ENCODE measurements at regions not wholly inside any gene's neighbourhood (a gene's known extent, or its start where the extent isn't known, plus 50 kb on each side); places are given as distances from the start of the nearest gene placed in this dataset.

- Histone ChIP-seq H3K9me3 (ENCODE audit: control insufficient read depth, low read length) (no peaks in the 10 kb centered on the region), H3K36me3 (ENCODE audit: control insufficient read depth, insufficient read depth, low read length) (no peaks in the 10 kb centered on the region), H3K27me3 (ENCODE audit: control insufficient read depth, insufficient read depth, low read length) (no peaks in the 10 kb centered on the region), H3K9ac (ENCODE audit: low read length) (no peak overlapping the region), H3K4me1 (ENCODE audit: control insufficient read depth, insufficient read depth, low read length) (no peaks in the 10 kb centered on the region), H3K4me3 (ENCODE audit: low read length) (no peak overlapping the region)
Measured at GRCh38 chr1:90434460-90434859, 282.6 kb downstream of the BARHL2 start.

GRCh38 chr1:90417126-90417525 lies 300.0 kb downstream of the BARHL2 start:
- Histone ChIP-seq H3K4me1 (ENCODE audit: control insufficient read depth, insufficient read depth, low read length) (no peaks in the 10 kb centered on the region), H3K36me3 (ENCODE audit: control insufficient read depth, insufficient read depth, low read length) (no peaks in the 10 kb centered on the region), H3K9me3 (ENCODE audit: control insufficient read depth, low read length) (no peaks in the 10 kb centered on the region), H3K4me3 (ENCODE audit: low read length) (no peak overlapping the region), H3K9ac (ENCODE audit: low read length) (no peak overlapping the region), H3K27me3 (ENCODE audit: control insufficient read depth, insufficient read depth, low read length) (no peaks in the 10 kb centered on the region)

DNA sequence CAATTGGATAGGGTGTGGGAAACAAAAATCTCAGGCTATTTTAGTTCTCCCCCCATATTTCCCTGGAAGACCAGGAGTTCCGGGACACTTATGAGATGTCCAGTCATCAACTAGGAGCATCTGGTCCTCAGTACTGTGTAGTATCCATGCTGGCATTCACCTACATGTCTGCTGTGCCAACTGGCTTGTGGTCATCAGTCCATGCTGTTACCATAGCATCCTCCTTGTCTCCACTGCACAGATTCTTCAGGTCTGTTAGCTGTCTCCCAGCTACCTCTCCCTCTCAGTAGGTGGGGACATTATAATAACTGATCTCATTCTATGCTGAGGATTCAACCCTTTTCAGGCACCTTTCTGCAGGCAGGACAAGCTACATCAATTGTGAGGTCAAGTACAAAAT lies 302.9 kb downstream of the BARHL2 start:
- no peaks in the 10 kb centered on the region for H3K9me3 ChIP-seq (ENCODE audit: control insufficient read depth, low read length)
- H3K27me3 ChIP-seq (ENCODE audit: control insufficient read depth, insufficient read depth, low read length) = no peaks in the 10 kb centered on the region
- no peaks in the 10 kb centered on the region for H3K4me1 ChIP-seq (ENCODE audit: control insufficient read depth, insufficient read depth, low read length)
- no peak overlapping the region for H3K9ac ChIP-seq (ENCODE audit: low read length)
- no peaks in the 10 kb centered on the region for H3K36me3 ChIP-seq (ENCODE audit: control insufficient read depth, insufficient read depth, low read length)
- no peak overlapping the region for H3K4me3 ChIP-seq (ENCODE audit: low read length)

GRCh38 chr1:90413519-90413918 lies 303.6 kb downstream of the BARHL2 start:
- Histone ChIP-seq H3K9ac (ENCODE audit: low read length) (no peak overlapping the region), H3K4me3 (ENCODE audit: low read length) (no peak overlapping the region), H3K36me3 (ENCODE audit: control insufficient read depth, insufficient read depth, low read length) (no peaks in the 10 kb centered on the region), H3K4me1 (ENCODE audit: control insufficient read depth, insufficient read depth, low read length) (no peaks in the 10 kb centered on the region), H3K9me3 (ENCODE audit: control insufficient read depth, low read length) (no peaks in the 10 kb centered on the region), H3K27me3 (ENCODE audit: control insufficient read depth, insufficient read depth, low read length) (no peaks in the 10 kb centered on the region)

- H3K9ac ChIP-seq (ENCODE audit: low read length) = no peak overlapping the region
- H3K36me3 ChIP-seq (ENCODE audit: control insufficient read depth, insufficient read depth, low read length) = no peaks in the 10 kb centered on the region
- H3K4me3 ChIP-seq (ENCODE audit: low read length) = no peak overlapping the region
- no peaks in the 10 kb centered on the region for H3K4me1 ChIP-seq (ENCODE audit: control insufficient read depth, insufficient read depth, low read length)
- H3K9me3 ChIP-seq (ENCODE audit: control insufficient read depth, low read length) = no peaks in the 10 kb centered on the region
- no peaks in the 10 kb centered on the region for H3K27me3 ChIP-seq (ENCODE audit: control insufficient read depth, insufficient read depth, low read length)
Measured at GRCh38 chr1:90412563-90412962, 304.5 kb downstream of the BARHL2 start.

DNA sequence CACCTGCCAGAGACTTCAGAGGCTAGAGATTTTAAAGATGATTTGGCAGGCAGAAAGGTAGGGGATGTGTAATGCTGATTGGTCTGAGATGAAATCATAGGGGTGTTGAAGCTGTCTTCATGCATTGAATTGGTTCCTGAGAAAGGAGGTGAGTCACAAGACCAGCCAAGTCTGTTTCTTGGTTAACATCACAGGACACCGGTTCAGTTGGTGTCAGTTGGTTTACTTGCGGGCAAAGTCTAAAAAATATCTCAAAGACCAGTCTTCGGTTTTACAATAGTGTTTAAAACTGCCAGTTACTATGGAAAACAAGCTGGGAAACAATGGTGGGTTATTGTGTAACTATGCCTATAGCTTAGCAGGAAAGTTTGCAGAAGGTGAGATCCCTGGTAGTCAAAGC lies 305.9 kb downstream of the BARHL2 start:
- no peak overlapping the region for H3K4me3 ChIP-seq (ENCODE audit: low read length)
- no peaks in the 10 kb centered on the region for H3K9me3 ChIP-seq (ENCODE audit: control insufficient read depth, low read length)
- no peaks in the 10 kb centered on the region for H3K4me1 ChIP-seq (ENCODE audit: control insufficient read depth, insufficient read depth, low read length)
- H3K27me3 ChIP-seq (ENCODE audit: control insufficient read depth, insufficient read depth, low read length) = no peaks in the 10 kb centered on the region
- no peak overlapping the region for H3K9ac ChIP-seq (ENCODE audit: low read length)
- H3K36me3 ChIP-seq (ENCODE audit: control insufficient read depth, insufficient read depth, low read length) = no peaks in the 10 kb centered on the region

DNA sequence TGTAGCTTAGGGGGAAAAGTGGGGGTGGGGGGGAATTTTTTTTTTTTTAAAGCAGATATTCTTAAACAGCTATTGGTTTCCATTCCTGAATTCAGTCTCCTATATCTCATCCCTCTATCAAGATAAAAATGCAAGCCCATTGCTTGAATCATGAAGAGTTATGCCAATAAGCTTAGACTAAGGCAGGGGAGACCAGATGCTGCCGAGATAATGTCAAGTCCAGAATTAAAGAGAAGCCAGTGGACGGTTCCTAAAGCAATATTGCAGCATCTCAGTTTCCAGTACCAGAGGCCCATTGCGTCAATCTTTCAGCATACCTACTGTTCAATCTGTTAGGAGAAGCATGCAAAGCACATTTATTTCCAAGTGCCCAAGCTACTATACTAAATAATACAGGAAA lies 309.4 kb downstream of the BARHL2 start:
- H3K36me3 ChIP-seq (ENCODE audit: control insufficient read depth, insufficient read depth, low read length) = no peaks in the 10 kb centered on the region
- no peaks in the 10 kb centered on the region for H3K27me3 ChIP-seq (ENCODE audit: control insufficient read depth, insufficient read depth, low read length)
- no peaks in the 10 kb centered on the region for H3K9me3 ChIP-seq (ENCODE audit: control insufficient read depth, low read length)
- no peak overlapping the region for H3K9ac ChIP-seq (ENCODE audit: low read length)
- H3K4me1 ChIP-seq (ENCODE audit: control insufficient read depth, insufficient read depth, low read length) = peaks cover 6% of the 10 kb centered on the region
- H3K4me3 ChIP-seq (ENCODE audit: low read length) = no peak overlapping the region

GRCh38 chr1:90405726-90406125 lies 311.4 kb downstream of the BARHL2 start:
- no peaks in the 10 kb centered on the region for H3K9me3 ChIP-seq (ENCODE audit: control insufficient read depth, low read length)
- no peak overlapping the region for H3K9ac ChIP-seq (ENCODE audit: low read length)
- H3K36me3 ChIP-seq (ENCODE audit: control insufficient read depth, insufficient read depth, low read length) = no peaks in the 10 kb centered on the region
- H3K27me3 ChIP-seq (ENCODE audit: control insufficient read depth, insufficient read depth, low read length) = no peaks in the 10 kb centered on the region
- no peak overlapping the region for H3K4me3 ChIP-seq (ENCODE audit: low read length)
- peaks cover 21% of the 10 kb centered on the region for H3K4me1 ChIP-seq (ENCODE audit: control insufficient read depth, insufficient read depth, low read length)

DNA sequence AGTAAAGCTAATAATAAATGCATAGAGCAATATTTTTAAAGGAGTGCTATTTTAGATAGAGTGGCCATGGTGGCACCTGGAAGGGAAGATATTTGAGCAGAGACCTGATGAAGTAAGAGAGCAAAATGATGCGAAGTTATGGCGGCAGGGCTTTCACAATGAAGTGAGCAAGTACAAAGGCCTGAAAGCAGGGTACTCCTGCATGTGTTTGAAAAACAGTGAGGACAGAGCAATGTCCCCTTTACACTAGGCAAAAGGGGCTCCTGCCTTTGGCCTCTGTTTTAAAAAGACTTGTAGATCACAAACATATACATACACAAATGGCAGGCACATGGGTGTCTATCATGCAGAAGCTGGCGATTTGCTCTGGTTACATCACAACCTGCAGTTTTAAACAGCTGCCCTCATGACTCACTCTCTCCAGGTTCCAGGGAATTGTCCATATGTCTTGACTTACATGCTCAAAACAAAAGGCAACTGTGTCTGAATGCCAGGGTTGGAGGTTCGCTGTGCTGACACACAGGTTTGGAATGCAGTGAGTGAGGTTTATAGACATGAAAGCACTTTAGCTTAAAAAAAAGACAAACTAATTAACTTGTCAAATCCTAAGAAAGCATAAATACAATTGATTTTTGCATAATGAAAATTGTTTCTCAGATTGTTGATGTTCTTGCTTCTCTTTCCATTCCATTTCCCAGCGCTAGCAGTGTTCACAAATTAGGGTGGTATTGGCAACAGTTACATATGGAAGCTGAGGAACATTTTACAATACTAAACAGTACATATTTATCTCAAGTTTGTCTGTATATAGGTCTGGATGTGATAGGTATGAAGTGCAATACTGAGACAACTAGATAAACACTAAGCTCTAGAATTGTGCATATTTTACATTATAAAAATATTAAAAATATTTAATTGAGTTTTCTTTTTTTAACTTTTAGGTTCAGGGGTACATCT lies 313.9 kb downstream of the BARHL2 start:
- Histone ChIP-seq H3K27me3 (ENCODE audit: control insufficient read depth, insufficient read depth, low read length) (no peaks in the 10 kb centered on the region), H3K9ac (ENCODE audit: low read length) (no peak overlapping the region), H3K4me3 (ENCODE audit: low read length) (no peak overlapping the region), H3K36me3 (ENCODE audit: control insufficient read depth, insufficient read depth, low read length) (no peaks in the 10 kb centered on the region), H3K9me3 (ENCODE audit: control insufficient read depth, low read length) (no peaks in the 10 kb centered on the region), H3K4me1 (ENCODE audit: control insufficient read depth, insufficient read depth, low read length) (peaks cover 32% of the 10 kb centered on the region)

DNA sequence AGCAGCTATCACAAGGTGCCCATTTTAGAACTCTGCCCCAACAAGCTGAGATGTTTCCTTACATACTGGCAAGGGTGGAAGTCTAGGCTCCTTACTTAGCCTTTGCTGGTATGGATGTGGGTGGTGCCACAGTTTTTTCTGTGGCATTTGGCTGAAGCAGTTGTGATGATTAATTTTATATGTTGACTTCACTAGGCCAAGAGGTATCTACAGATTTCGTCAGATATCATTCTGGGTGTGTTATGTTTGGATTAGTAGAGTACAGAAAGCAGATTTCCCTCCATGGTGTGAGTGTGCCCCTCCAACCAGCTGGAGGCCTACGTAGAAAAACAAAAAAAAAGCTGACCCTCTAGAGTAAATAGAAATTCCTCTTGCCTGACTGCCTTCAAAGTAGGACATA lies 317.0 kb downstream of the BARHL2 start:
- Histone ChIP-seq H3K9me3 (ENCODE audit: control insufficient read depth, low read length) (no peaks in the 10 kb centered on the region), H3K4me3 (ENCODE audit: low read length) (no peak overlapping the region), H3K4me1 (ENCODE audit: control insufficient read depth, insufficient read depth, low read length) (peaks cover 32% of the 10 kb centered on the region), H3K9ac (ENCODE audit: low read length) (peak overlapping the region; percentile 32), H3K36me3 (ENCODE audit: control insufficient read depth, insufficient read depth, low read length) (no peaks in the 10 kb centered on the region), H3K27me3 (ENCODE audit: control insufficient read depth, insufficient read depth, low read length) (no peaks in the 10 kb centered on the region)

GRCh38 chr1:90396917-90397316 lies 320.2 kb downstream of the BARHL2 start:
- Histone ChIP-seq H3K9me3 (ENCODE audit: control insufficient read depth, low read length) (no peaks in the 10 kb centered on the region), H3K4me1 (ENCODE audit: control insufficient read depth, insufficient read depth, low read length) (peaks cover 21% of the 10 kb centered on the region), H3K36me3 (ENCODE audit: control insufficient read depth, insufficient read depth, low read length) (no peaks in the 10 kb centered on the region), H3K27me3 (ENCODE audit: control insufficient read depth, insufficient read depth, low read length) (no peaks in the 10 kb centered on the region), H3K9ac (ENCODE audit: low read length) (no peak overlapping the region), H3K4me3 (ENCODE audit: low read length) (no peak overlapping the region)

DNA sequence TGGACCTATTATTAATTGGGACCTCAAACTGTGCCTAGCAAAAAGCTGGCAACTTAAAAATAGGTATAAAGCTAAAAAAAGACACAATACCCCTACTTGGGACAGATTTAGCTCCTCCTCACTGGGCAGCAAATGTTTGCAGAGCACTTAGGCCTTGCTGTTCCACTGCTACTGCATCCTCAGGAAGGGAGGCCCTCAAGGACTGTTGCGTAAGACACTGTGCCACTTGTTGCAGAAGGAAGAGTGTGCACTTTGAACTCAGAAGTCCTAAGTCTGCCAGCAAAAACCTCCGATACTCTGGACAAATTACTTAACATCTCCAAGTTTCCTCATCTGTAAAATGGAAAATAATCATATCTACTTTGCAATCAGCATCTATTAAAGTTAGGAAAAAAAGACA lies 322.9 kb downstream of the BARHL2 start:
- H3K4me1 ChIP-seq (ENCODE audit: control insufficient read depth, insufficient read depth, low read length) = no peaks in the 10 kb centered on the region

More for the DNA sequence above, 322.9 kb downstream of the BARHL2 start:
- Histone ChIP-seq H3K4me3 (ENCODE audit: low read length) (no peak overlapping the region), H3K36me3 (ENCODE audit: control insufficient read depth, insufficient read depth, low read length) (no peaks in the 10 kb centered on the region), H3K27me3 (ENCODE audit: control insufficient read depth, insufficient read depth, low read length) (no peaks in the 10 kb centered on the region), H3K9me3 (ENCODE audit: control insufficient read depth, low read length) (no peaks in the 10 kb centered on the region), H3K9ac (ENCODE audit: low read length) (no peak overlapping the region)

Data from mucosa of stomach (tissue), 1 donor.